Muscle layer of duodenum (tissue), 2 donors: ENCODE measurements at regions not wholly inside any gene's neighbourhood (a gene's known extent, or its start where the extent isn't known, plus 50 kb on each side); places are given as distances from the start of the nearest gene placed in this dataset.
"Not testable (repeated sequence)": the region's sequence is repeated elsewhere in the genome, so short reads cannot be mapped to it uniquely, and the experiment has no call there.

Experiments used
- H3K27ac ChIP-seq: one replicate; pipeline ENCODE4 v1.7.0; 2013; ENCODE audit warnings: mild to moderate bottlenecking, low read length
- H3K27me3 ChIP-seq: one replicate; pipeline ENCODE4 v1.7.0; 2013; ENCODE audit warnings: low read depth, mild to moderate bottlenecking, control low read depth, low read length
- H3K36me3 ChIP-seq, 2 donors: one replicate each; pipeline ENCODE4 v1.7.0; 2013; ENCODE audit warnings: low read length in 2 of 2, control low read depth in 1 of 2, mild to moderate bottlenecking in 1 of 2; ENCODE audit not compliant: insufficient read depth in 2 of 2, control insufficient read depth in 1 of 2
- H3K4me1 ChIP-seq, 2 donors: one replicate each; pipeline ENCODE4 v1.7.0; 2013; ENCODE audit warnings: low read length in 2 of 2, mild to moderate bottlenecking in 2 of 2, control low read depth in 1 of 2, moderate library complexity in 1 of 2; ENCODE audit not compliant: insufficient read depth in 2 of 2, control insufficient read depth in 1 of 2
- H3K4me3 ChIP-seq, 2 donors: one replicate each; pipeline ENCODE4 v1.7.0; 2013; ENCODE audit warnings: low read length in 2 of 2, low read depth in 1 of 2, mild to moderate bottlenecking in 1 of 2
- H3K9me3 ChIP-seq, 2 donors: one replicate each; pipeline ENCODE4 v1.7.0; 2013; ENCODE audit warnings: low read length in 2 of 2, control low read depth in 1 of 2, mild to moderate bottlenecking in 1 of 2; ENCODE audit not compliant: control insufficient read depth in 1 of 2
- donor health status: healthy.

GRCh38 chr6:51153109-51153508 lies 334.4 kb downstream of the TFAP2B start:
- no peaks in the 10 kb centered on the region for H3K4me1 ChIP-seq
- H3K9me3 ChIP-seq, result no peaks in the 10 kb centered on the region
- no peak overlapping the region for H3K4me3 ChIP-seq
- H3K36me3 ChIP-seq, result no peaks in the 10 kb centered on the region
- no peaks in the 10 kb centered on the region for H3K27me3 ChIP-seq
- no peak overlapping the region for H3K27ac ChIP-seq

GRCh38 chr6:51154925-51155324 lies 336.3 kb downstream of the TFAP2B start:
- H3K9me3 ChIP-seq, H3K27ac ChIP-seq, H3K4me3 ChIP-seq, H3K27me3 ChIP-seq, H3K36me3 ChIP-seq, H3K4me1 ChIP-seq: not testable (repeated sequence)

DNA sequence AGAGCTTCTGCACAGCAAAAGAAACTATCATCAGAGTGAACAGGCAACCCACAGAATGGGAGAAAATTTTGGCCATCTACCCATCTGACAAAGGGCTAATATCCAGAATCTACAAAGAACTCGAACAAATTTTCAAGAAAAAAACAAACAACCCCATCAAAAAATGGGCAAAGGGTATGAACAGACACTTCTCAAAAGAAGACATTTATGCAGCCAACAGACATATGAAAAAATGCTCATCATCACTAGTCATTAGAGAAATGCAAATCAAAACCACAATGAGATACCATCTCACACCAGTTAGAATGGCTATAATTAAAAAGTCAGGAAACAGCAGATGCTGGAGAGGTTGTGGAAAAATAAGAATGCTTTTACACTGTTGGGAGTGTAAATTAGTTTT lies 340.6 kb downstream of the TFAP2B start:
- not testable (repeated sequence) for H3K27ac ChIP-seq, H3K36me3 ChIP-seq, H3K27me3 ChIP-seq, H3K9me3 ChIP-seq, H3K4me1 ChIP-seq, H3K4me3 ChIP-seq

DNA sequence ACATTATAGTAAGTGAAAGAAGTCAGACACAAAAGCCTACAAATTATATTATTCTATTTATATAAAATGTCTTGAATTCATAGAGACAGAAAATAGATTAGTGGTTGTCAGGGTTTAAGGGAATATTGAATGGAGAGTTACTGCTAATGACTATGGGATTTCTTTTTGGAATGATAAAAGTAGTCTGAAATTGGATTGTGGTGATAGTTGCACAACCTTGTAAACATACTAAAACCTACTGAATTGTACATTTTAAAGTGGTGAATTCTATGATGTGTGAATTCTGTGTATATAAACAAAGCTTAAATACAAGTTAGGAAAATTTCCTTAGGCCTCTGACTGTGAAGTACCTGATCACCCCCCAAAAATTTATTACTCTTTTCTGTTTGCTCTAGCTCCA lies 343.1 kb downstream of the TFAP2B start:
- Histone ChIP-seq H3K27ac (no peak overlapping the region), H3K4me3 (no peak overlapping the region), H3K9me3 (peaks cover 0 to 2% of the 10 kb centered on the region in 2 donors), H3K36me3 (no peaks in the 10 kb centered on the region), H3K4me1 (no peaks in the 10 kb centered on the region), H3K27me3 (no peaks in the 10 kb centered on the region)

- Histone ChIP-seq H3K9me3 (peaks cover 2% of the 10 kb centered on the region in 2 donors), H3K27ac (no peak overlapping the region), H3K27me3 (no peaks in the 10 kb centered on the region), H3K4me1 (no peaks in the 10 kb centered on the region), H3K36me3 (no peaks in the 10 kb centered on the region), H3K4me3 (no peak overlapping the region)
Measured at GRCh38 chr6:51163843-51164529, 345.3 kb downstream of the TFAP2B start.

DNA sequence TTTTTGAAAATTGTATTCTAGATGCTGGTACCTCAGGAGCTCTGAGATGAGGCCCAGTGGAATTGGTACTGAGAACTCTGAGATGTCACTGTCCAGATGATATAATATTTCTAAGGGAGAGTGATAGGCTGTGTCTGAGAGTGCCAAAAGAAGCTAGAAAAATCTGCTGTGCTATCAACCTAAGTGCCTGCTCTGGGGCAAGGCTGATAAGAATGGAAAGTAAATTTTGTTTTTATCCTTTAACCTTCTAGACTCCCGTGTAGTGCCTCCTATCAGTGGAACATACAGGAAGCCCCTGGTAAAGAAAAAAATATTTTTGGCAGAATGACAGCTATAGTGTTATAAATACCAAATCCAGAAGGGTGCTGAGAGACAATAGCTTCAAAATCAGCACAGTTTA lies 348.2 kb downstream of the TFAP2B start:
- H3K9me3 ChIP-seq, result peaks cover 2% of the 10 kb centered on the region in 2 donors
- no peak overlapping the region for H3K4me3 ChIP-seq

GRCh38 chr6:51167468-51167867 lies 348.8 kb downstream of the TFAP2B start:
- Histone ChIP-seq H3K9me3 (peaks cover 2% of the 10 kb centered on the region in 2 donors), H3K36me3 (no peaks in the 10 kb centered on the region), H3K27me3 (no peaks in the 10 kb centered on the region), H3K4me3 (no peak overlapping the region), H3K4me1 (no peaks in the 10 kb centered on the region), H3K27ac (no peak overlapping the region)

More for the DNA sequence above, 348.2 kb downstream of the TFAP2B start:
- no peaks in the 10 kb centered on the region for H3K27me3 ChIP-seq
- H3K4me1 ChIP-seq, result no peaks in the 10 kb centered on the region
- H3K27ac ChIP-seq, result no peak overlapping the region
- H3K36me3 ChIP-seq, result no peaks in the 10 kb centered on the region

GRCh38 chr6:51182827-51183226 lies 364.2 kb downstream of the TFAP2B start:
- Histone ChIP-seq H3K9me3 (no peaks in the 10 kb centered on the region), H3K4me1 (no peaks in the 10 kb centered on the region), H3K27me3 (no peaks in the 10 kb centered on the region), H3K4me3 (no peak overlapping the region), H3K27ac (no peak overlapping the region), H3K36me3 (no peaks in the 10 kb centered on the region)

GRCh38 chr6:51184046-51184445 lies 365.4 kb downstream of the TFAP2B start:
- H3K27ac ChIP-seq, result no peak overlapping the region
- H3K9me3 ChIP-seq, result no peaks in the 10 kb centered on the region
- no peaks in the 10 kb centered on the region for H3K27me3 ChIP-seq
- no peaks in the 10 kb centered on the region for H3K36me3 ChIP-seq
- H3K4me3 ChIP-seq, result no peak overlapping the region
- H3K4me1 ChIP-seq, result no peaks in the 10 kb centered on the region

GRCh38 chr6:51193163-51193562 lies 374.5 kb downstream of the TFAP2B start:
- H3K4me3 ChIP-seq, H3K27me3 ChIP-seq, H3K36me3 ChIP-seq, H3K4me1 ChIP-seq, H3K27ac ChIP-seq, H3K9me3 ChIP-seq: not testable (repeated sequence)

- H3K4me3 ChIP-seq, result no peak overlapping the region
Measured at GRCh38 chr6:51199105-51199552, 380.5 kb downstream of the TFAP2B start.

DNA sequence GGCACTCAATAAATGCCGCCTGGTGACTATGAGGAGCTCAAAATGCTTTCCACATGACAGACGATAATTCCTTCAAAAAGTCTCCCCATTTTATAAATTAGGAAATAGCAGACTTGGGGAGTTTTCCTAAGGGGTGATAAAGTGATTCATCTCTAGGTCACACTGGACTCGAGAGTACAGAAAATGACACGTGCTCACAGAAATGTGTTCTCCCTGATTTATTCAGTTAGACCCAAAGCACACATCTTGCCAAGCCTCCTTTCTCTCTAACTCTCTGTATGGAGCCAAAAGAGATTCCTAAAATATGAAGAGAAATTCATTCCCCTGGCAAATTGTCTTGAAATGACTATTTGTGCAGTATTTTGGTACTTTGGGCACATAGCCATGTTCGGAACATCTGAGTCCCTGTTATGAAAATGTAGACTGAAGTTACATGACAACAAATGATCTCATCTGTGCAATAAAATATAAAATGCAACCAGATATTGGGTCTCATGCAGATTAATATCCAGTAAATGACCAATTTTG lies 381.1 kb downstream of the TFAP2B start:
- no peaks in the 10 kb centered on the region for H3K27me3 ChIP-seq
- H3K27ac ChIP-seq, result no peak overlapping the region
- no peak overlapping the region for H3K4me3 ChIP-seq
- H3K4me1 ChIP-seq, result no peaks in the 10 kb centered on the region
- no peaks in the 10 kb centered on the region for H3K9me3 ChIP-seq
- H3K36me3 ChIP-seq, result no peaks in the 10 kb centered on the region

More at GRCh38 chr6:51199105-51199552, 380.5 kb downstream of the TFAP2B start:
- Histone ChIP-seq H3K9me3 (no peaks in the 10 kb centered on the region), H3K4me1 (no peaks in the 10 kb centered on the region), H3K27me3 (no peaks in the 10 kb centered on the region), H3K36me3 (no peaks in the 10 kb centered on the region), H3K27ac (no peak overlapping the region)
